ENCODE measurements at regions not wholly inside any gene's neighbourhood (a gene's known extent, or its start where the extent isn't known, plus 50 kb on each side); places are given as distances from the start of the nearest gene placed in this dataset.

DNA sequence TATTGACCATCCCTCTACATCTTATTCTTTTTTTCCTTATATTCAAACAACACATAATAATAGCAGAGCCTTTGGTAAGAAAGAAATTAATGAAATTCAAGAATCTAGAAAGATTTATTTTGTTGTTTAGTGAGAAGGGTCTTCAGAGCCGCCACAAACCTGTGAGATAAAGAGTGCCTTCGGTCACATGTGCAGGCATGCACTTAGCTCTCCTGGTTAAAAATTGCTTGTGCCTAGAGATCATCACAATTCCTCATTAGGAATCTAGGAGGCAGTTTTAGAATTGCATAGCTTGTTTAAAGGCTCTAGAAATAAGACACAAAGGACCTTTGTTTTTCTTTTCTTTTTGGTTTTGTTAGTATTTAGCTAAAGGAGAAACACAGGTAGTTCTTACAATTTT is 1948.4 kb upstream of the IGFBP7 start:
- TF ChIP-seq, protein P1, sequence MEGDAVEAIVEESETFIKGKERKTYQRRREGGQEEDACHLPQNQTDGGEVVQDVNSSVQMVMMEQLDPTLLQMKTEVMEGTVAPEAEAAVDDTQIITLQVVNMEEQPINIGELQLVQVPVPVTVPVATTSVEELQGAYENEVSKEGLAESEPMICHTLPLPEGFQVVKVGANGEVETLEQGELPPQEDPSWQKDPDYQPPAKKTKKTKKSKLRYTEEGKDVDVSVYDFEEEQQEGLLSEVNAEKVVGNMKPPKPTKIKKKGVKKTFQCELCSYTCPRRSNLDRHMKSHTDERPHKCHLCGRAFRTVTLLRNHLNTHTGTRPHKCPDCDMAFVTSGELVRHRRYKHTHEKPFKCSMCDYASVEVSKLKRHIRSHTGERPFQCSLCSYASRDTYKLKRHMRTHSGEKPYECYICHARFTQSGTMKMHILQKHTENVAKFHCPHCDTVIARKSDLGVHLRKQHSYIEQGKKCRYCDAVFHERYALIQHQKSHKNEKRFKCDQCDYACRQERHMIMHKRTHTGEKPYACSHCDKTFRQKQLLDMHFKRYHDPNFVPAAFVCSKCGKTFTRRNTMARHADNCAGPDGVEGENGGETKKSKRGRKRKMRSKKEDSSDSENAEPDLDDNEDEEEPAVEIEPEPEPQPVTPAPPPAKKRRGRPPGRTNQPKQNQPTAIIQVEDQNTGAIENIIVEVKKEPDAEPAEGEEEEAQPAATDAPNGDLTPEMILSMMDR (IDR thresholded peaks at IDR 0.05) = no peak
- no peak for TF ChIP-seq POLR2A (IDR thresholded peaks at IDR 0.05)

Measured in upper lobe of left lung (tissue), 4 donors.